NCI-H2107 treated with DMSO at 0.1 percent for 48 hours (cell line): ENCODE measurements at regions not wholly inside any gene's neighbourhood (a gene's known extent, or its start where the extent isn't known, plus 50 kb on each side); places are given as distances from the start of the nearest gene placed in this dataset.
"Not testable (repeated sequence)": the region's sequence is repeated elsewhere in the genome, so short reads cannot be mapped to it uniquely, and the experiment has no call there.

Experiments used
- DNase-seq: peaks from one replicate; lab custom pipeline; 2025; ENCODE audit not compliant: unreplicated experiment; lab: John Stamatoyannopoulos, UW

GRCh38 chr11:29184939-29185890 lies 831.6 kb downstream of the KCNA4 start:
- no peak for DNase-seq

- no peak for DNase-seq
Measured at GRCh38 chr11:29183301-29183700, 833.5 kb downstream of the KCNA4 start.

- DNase-seq, result no peak
Measured at GRCh38 chr11:29173660-29174062, 843.2 kb downstream of the KCNA4 start.

- no peak for DNase-seq
Measured at GRCh38 chr11:29171360-29171950, 845.4 kb downstream of the KCNA4 start.

- DNase-seq, result no peak
Measured at GRCh38 chr11:29166306-29166705, 850.5 kb downstream of the KCNA4 start.

- no peak for DNase-seq
Measured at GRCh38 chr11:29163231-29163630, 853.6 kb downstream of the KCNA4 start.

- no peak for DNase-seq
Measured at GRCh38 chr11:29162491-29162890, 854.3 kb downstream of the KCNA4 start.

- DNase-seq, result no peak
Measured at GRCh38 chr11:29161191-29161590, 855.6 kb downstream of the KCNA4 start.

- peak; percentile 66 for DNase-seq
Measured at GRCh38 chr11:29159552-29160465, 857.0 kb downstream of the KCNA4 start.

- DNase-seq, result no peak
Measured at GRCh38 chr11:29153078-29153477, 863.8 kb downstream of the KCNA4 start.

- DNase-seq, result not testable (repeated sequence)
Measured at GRCh38 chr11:29142573-29142972, 874.3 kb downstream of the KCNA4 start.

- no peak for DNase-seq
Measured at GRCh38 chr11:29135504-29135903, 881.3 kb downstream of the KCNA4 start.

- no peak for DNase-seq
Measured at GRCh38 chr11:29131055-29131454, 885.8 kb downstream of the KCNA4 start.

GRCh38 chr11:29129844-29130243 lies 887.0 kb downstream of the KCNA4 start:
- no peak for DNase-seq

- DNase-seq, result no peak
Measured at GRCh38 chr11:29127461-29127860, 889.4 kb downstream of the KCNA4 start.

GRCh38 chr11:29125606-29126005 lies 891.2 kb downstream of the KCNA4 start:
- DNase-seq, result no peak

- DNase-seq, result no peak
Measured at GRCh38 chr11:29124470-29124869, 892.4 kb downstream of the KCNA4 start.

- no peak for DNase-seq
Measured at GRCh38 chr11:29119707-29120618, 896.9 kb downstream of the KCNA4 start.

GRCh38 chr11:29119116-29119515 lies 897.7 kb downstream of the KCNA4 start:
- no peak for DNase-seq

GRCh38 chr11:29100967-29101366 lies 915.9 kb downstream of the KCNA4 start:
- no peak for DNase-seq
